ENCODE measurements at regions not wholly inside any gene's neighbourhood (a gene's known extent, or its start where the extent isn't known, plus 50 kb on each side); places are given as distances from the start of the nearest gene placed in this dataset.

GRCh38 chr2:81523344-81523743, 1218.8 kb upstream of the LRRTM1 start:
- Histone ChIP-seq H3K4me3 (no peak overlapping the region), H3K36me3 (ENCODE audit: insufficient read depth, low read length) (no peaks in the 10 kb centered on the region)
- TF ChIP-seq FOXP2 (optimal IDR thresholded peaks at IDR 0.05; ENCODE audit: control extremely low read depth, extremely low read length, insufficient read depth) (no peak), EZH2 (IDR thresholded peaks at IDR 0.05) (no peak), POLR2AphosphoS5 (IDR thresholded peaks at IDR 0.05; ENCODE audit: borderline replicate concordance, low read depth, low read length) (no peak)

GRCh38 chr2:81513328-81513727, 1208.8 kb upstream of the LRRTM1 start:
- Histone ChIP-seq H3K27ac (no peak overlapping the region), H3K9me3 (ENCODE audit: low read depth, low read length) (no peaks in the 10 kb centered on the region), H3K9ac (ENCODE audit: insufficient read length) (no peak overlapping the region), H3K4me3 (no peak overlapping the region), H3K36me3 (ENCODE audit: insufficient read depth, low read length) (no peaks in the 10 kb centered on the region)
- no peak for DNase-seq (ENCODE audit: low read depth, low spot score)
- TF ChIP-seq EZH2 (IDR thresholded peaks at IDR 0.05) = no peak
- no peak for TF ChIP-seq POLR2AphosphoS5 (IDR thresholded peaks at IDR 0.05; ENCODE audit: borderline replicate concordance, low read depth, low read length)
- no peak for TF ChIP-seq FOXP2 (optimal IDR thresholded peaks at IDR 0.05; ENCODE audit: control extremely low read depth, extremely low read length, insufficient read depth)

More at GRCh38 chr2:81523344-81523743, 1218.8 kb upstream of the LRRTM1 start:
- no peak for DNase-seq (ENCODE audit: low read depth, low spot score)
- Histone ChIP-seq H3K9me3 (ENCODE audit: low read depth, low read length) (no peaks in the 10 kb centered on the region), H3K27ac (no peak overlapping the region), H3K9ac (ENCODE audit: insufficient read length) (no peak overlapping the region)

- H3K27ac ChIP-seq = no peak overlapping the region
- no peak for DNase-seq (ENCODE audit: low read depth, low spot score)
- H3K9me3 ChIP-seq (ENCODE audit: low read depth, low read length) = no peaks in the 10 kb centered on the region
- TF ChIP-seq POLR2AphosphoS5 (IDR thresholded peaks at IDR 0.05; ENCODE audit: borderline replicate concordance, low read depth, low read length) (no peak), FOXP2 (optimal IDR thresholded peaks at IDR 0.05; ENCODE audit: control extremely low read depth, extremely low read length, insufficient read depth) (no peak), EZH2 (IDR thresholded peaks at IDR 0.05) (no peak)
- no peaks in the 10 kb centered on the region for H3K36me3 ChIP-seq (ENCODE audit: insufficient read depth, low read length)
- no peak overlapping the region for H3K9ac ChIP-seq (ENCODE audit: insufficient read length)
- H3K4me3 ChIP-seq = no peak overlapping the region
Observed at GRCh38 chr2:81505586-81505985, 1201.0 kb upstream of the LRRTM1 start.

GRCh38 chr2:81495556-81495955, 1191.0 kb upstream of the LRRTM1 start:
- H3K9ac ChIP-seq (ENCODE audit: insufficient read length) = no peak overlapping the region
- no peaks in the 10 kb centered on the region for H3K9me3 ChIP-seq (ENCODE audit: low read depth, low read length)
- H3K4me3 ChIP-seq = no peak overlapping the region
- H3K27ac ChIP-seq = no peak overlapping the region
- TF ChIP-seq POLR2AphosphoS5 (IDR thresholded peaks at IDR 0.05; ENCODE audit: borderline replicate concordance, low read depth, low read length) (no peak), EZH2 (IDR thresholded peaks at IDR 0.05) (no peak), FOXP2 (optimal IDR thresholded peaks at IDR 0.05; ENCODE audit: control extremely low read depth, extremely low read length, insufficient read depth) (no peak)
- no peak for DNase-seq (ENCODE audit: low read depth, low spot score)
- no peaks in the 10 kb centered on the region for H3K36me3 ChIP-seq (ENCODE audit: insufficient read depth, low read length)

GRCh38 chr2:81483254-81483653, 1178.7 kb upstream of the LRRTM1 start:
- no peak for DNase-seq (ENCODE audit: low read depth, low spot score)
- no peaks in the 10 kb centered on the region for H3K36me3 ChIP-seq (ENCODE audit: insufficient read depth, low read length)
- no peak overlapping the region for H3K9ac ChIP-seq (ENCODE audit: insufficient read length)
- no peaks in the 10 kb centered on the region for H3K9me3 ChIP-seq (ENCODE audit: low read depth, low read length)
- TF ChIP-seq FOXP2 (optimal IDR thresholded peaks at IDR 0.05; ENCODE audit: control extremely low read depth, extremely low read length, insufficient read depth) = no peak
- no peak for TF ChIP-seq EZH2 (IDR thresholded peaks at IDR 0.05)
- TF ChIP-seq POLR2AphosphoS5 (IDR thresholded peaks at IDR 0.05; ENCODE audit: borderline replicate concordance, low read depth, low read length) = no peak
- H3K27ac ChIP-seq = no peak overlapping the region
- no peak overlapping the region for H3K4me3 ChIP-seq

GRCh38 chr2:81481994-81482368, 1177.4 kb upstream of the LRRTM1 start:
- Histone ChIP-seq H3K27ac (no peak overlapping the region), H3K4me3 (no peak overlapping the region), H3K9me3 (ENCODE audit: low read depth, low read length) (no peaks in the 10 kb centered on the region), H3K36me3 (ENCODE audit: insufficient read depth, low read length) (no peaks in the 10 kb centered on the region), H3K9ac (ENCODE audit: insufficient read length) (no peak overlapping the region)
- TF ChIP-seq EZH2 (IDR thresholded peaks at IDR 0.05) (no peak), FOXP2 (optimal IDR thresholded peaks at IDR 0.05; ENCODE audit: control extremely low read depth, extremely low read length, insufficient read depth) (no peak), POLR2AphosphoS5 (IDR thresholded peaks at IDR 0.05; ENCODE audit: borderline replicate concordance, low read depth, low read length) (no peak)
- no peak for DNase-seq (ENCODE audit: low read depth, low spot score)

GRCh38 chr2:81481242-81481993, 1176.9 kb upstream of the LRRTM1 start:
- Histone ChIP-seq H3K27ac (no peak overlapping the region), H3K9ac (ENCODE audit: insufficient read length) (no peak overlapping the region), H3K9me3 (ENCODE audit: low read depth, low read length) (no peaks in the 10 kb centered on the region), H3K4me3 (no peak overlapping the region), H3K36me3 (ENCODE audit: insufficient read depth, low read length) (no peaks in the 10 kb centered on the region)
- DNase-seq (ENCODE audit: low read depth, low spot score) = no peak
- no peak for TF ChIP-seq POLR2AphosphoS5 (IDR thresholded peaks at IDR 0.05; ENCODE audit: borderline replicate concordance, low read depth, low read length)
- TF ChIP-seq FOXP2 (optimal IDR thresholded peaks at IDR 0.05; ENCODE audit: control extremely low read depth, extremely low read length, insufficient read depth) = no peak
- no peak for TF ChIP-seq EZH2 (IDR thresholded peaks at IDR 0.05)

- Histone ChIP-seq H3K9ac (ENCODE audit: insufficient read length) (no peak overlapping the region), H3K9me3 (ENCODE audit: low read depth, low read length) (no peaks in the 10 kb centered on the region), H3K27ac (no peak overlapping the region), H3K4me3 (no peak overlapping the region), H3K36me3 (ENCODE audit: insufficient read depth, low read length) (no peaks in the 10 kb centered on the region)
- DNase-seq (ENCODE audit: low read depth, low spot score) = no peak
- TF ChIP-seq POLR2AphosphoS5 (IDR thresholded peaks at IDR 0.05; ENCODE audit: borderline replicate concordance, low read depth, low read length) (no peak), EZH2 (IDR thresholded peaks at IDR 0.05) (no peak), FOXP2 (optimal IDR thresholded peaks at IDR 0.05; ENCODE audit: control extremely low read depth, extremely low read length, insufficient read depth) (no peak)
Observed at GRCh38 chr2:81467096-81467495, 1162.5 kb upstream of the LRRTM1 start.

GRCh38 chr2:81462420-81462819, 1157.9 kb upstream of the LRRTM1 start:
- Histone ChIP-seq H3K9ac (ENCODE audit: insufficient read length) (no peak overlapping the region), H3K36me3 (ENCODE audit: insufficient read depth, low read length) (no peaks in the 10 kb centered on the region), H3K27ac (no peak overlapping the region), H3K4me3 (no peak overlapping the region), H3K9me3 (ENCODE audit: low read depth, low read length) (no peaks in the 10 kb centered on the region)
- DNase-seq (ENCODE audit: low read depth, low spot score) = no peak
- TF ChIP-seq POLR2AphosphoS5 (IDR thresholded peaks at IDR 0.05; ENCODE audit: borderline replicate concordance, low read depth, low read length) (no peak), EZH2 (IDR thresholded peaks at IDR 0.05) (no peak), FOXP2 (optimal IDR thresholded peaks at IDR 0.05; ENCODE audit: control extremely low read depth, extremely low read length, insufficient read depth) (no peak)

Data from SK-N-MC (cell line).